ENCODE measurements at regions not wholly inside any gene's neighbourhood (a gene's known extent, or its start where the extent isn't known, plus 50 kb on each side); places are given as distances from the start of the nearest gene placed in this dataset.
A peak's percentile ranks its signal among the peaks of the same experiment; 100 is the strongest.

DNA sequence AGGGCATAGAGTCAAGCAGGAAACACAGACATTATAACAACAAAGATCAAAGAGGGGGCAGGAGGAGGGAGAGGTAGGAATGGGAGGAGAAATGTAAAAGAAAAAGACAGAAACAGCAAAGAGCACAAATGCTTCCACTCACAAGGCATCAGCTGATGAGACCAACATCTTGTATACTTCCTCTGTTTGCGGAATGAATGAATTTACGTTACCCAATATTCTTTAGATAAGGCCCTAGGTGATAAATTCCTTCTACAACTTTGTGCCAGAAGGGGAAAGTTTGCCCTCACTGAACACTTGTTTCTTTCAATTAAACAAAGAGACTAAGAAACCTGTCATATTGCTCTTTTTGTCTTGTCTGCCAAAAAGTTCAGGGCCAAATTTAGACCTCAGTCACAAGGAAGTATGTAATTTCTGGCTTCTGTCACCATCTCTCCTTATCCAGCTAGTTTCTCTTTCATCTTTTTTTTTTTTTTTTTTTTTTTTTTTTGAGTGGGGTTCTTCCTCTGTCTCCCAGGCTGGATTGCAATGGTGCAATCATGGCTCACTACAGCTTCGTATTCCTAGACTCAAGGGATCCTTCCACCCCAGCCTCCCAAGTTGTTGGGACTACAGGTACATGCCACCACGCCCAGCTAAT is 116.4 kb upstream of the NANOS1 start:
- no peaks in the 10 kb centered on the region for H3K36me3 ChIP-seq
- no peaks in the 10 kb centered on the region for H3K27me3 ChIP-seq
- no peak overlapping the region for H3K4me3 ChIP-seq
- WGBS, result 70% methylated on average over 4 of the region's 4 CpGs
- peak; percentile 72 for DNase-seq (ENCODE audit: extremely low spot score)
- H3K4me1 ChIP-seq, result peaks cover 8 to 18% (median 11%) of the 10 kb centered on the region in 4 donors
- TF ChIP-seq, protein P1, sequence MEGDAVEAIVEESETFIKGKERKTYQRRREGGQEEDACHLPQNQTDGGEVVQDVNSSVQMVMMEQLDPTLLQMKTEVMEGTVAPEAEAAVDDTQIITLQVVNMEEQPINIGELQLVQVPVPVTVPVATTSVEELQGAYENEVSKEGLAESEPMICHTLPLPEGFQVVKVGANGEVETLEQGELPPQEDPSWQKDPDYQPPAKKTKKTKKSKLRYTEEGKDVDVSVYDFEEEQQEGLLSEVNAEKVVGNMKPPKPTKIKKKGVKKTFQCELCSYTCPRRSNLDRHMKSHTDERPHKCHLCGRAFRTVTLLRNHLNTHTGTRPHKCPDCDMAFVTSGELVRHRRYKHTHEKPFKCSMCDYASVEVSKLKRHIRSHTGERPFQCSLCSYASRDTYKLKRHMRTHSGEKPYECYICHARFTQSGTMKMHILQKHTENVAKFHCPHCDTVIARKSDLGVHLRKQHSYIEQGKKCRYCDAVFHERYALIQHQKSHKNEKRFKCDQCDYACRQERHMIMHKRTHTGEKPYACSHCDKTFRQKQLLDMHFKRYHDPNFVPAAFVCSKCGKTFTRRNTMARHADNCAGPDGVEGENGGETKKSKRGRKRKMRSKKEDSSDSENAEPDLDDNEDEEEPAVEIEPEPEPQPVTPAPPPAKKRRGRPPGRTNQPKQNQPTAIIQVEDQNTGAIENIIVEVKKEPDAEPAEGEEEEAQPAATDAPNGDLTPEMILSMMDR (IDR thresholded peaks at IDR 0.05), result no peak
- TF ChIP-seq POLR2AphosphoS5 (IDR thresholded peaks at IDR 0.05) (no peak), POLR2A (IDR thresholded peaks at IDR 0.05; ENCODE audit: low read depth) (no peak), EP300 (IDR thresholded peaks at IDR 0.05) (no peak)
- intact Hi-C loops (cut with DNase I), result no loop called here
- H3K9me3 ChIP-seq, result no peaks in the 10 kb centered on the region
- peak overlapping the region in 1 of 4 donors; percentile 30 for H3K27ac ChIP-seq (replicated peaks in 1 of 4)

DNA sequence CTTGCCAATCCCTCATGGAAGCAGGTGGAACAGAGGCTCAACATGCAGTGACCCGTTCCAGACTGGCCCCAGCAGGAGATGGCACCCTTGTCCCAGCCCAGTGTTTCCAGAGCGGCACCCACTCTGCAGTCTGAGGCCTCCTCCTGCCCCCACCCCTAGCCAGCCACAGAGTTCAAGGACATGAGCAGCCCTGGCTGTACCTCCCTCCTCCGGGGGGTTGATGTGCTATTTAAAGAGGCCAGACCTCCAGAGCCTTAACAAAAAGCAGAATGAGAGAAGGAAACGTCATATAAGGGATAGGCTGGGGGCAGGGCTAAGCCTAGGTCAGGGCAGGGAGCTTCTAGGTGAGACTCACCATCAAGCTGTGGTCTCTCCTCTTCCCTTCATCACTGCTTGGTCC is 115.7 kb upstream of the NANOS1 start:
- peak; percentile 55 for DNase-seq (ENCODE audit: extremely low spot score)
- Histone ChIP-seq H3K36me3 (no peaks in the 10 kb centered on the region), H3K27ac (replicated peaks in 1 of 4) (no peak overlapping the region), H3K4me3 (no peak overlapping the region), H3K9me3 (no peaks in the 10 kb centered on the region), H3K4me1 (peaks cover 8 to 18% (median 11%) of the 10 kb centered on the region in 4 donors), H3K27me3 (no peaks in the 10 kb centered on the region)
- TF ChIP-seq, protein P1 (IDR thresholded peaks at IDR 0.05), result no peak
- TF ChIP-seq EP300 (IDR thresholded peaks at IDR 0.05) (no peak), POLR2AphosphoS5 (IDR thresholded peaks at IDR 0.05) (no peak), POLR2A (IDR thresholded peaks at IDR 0.05; ENCODE audit: low read depth) (no peak)
- 76% methylated on average over 4 of the region's 4 CpGs for WGBS
- intact Hi-C loops (cut with DNase I), result no loop called here

DNA sequence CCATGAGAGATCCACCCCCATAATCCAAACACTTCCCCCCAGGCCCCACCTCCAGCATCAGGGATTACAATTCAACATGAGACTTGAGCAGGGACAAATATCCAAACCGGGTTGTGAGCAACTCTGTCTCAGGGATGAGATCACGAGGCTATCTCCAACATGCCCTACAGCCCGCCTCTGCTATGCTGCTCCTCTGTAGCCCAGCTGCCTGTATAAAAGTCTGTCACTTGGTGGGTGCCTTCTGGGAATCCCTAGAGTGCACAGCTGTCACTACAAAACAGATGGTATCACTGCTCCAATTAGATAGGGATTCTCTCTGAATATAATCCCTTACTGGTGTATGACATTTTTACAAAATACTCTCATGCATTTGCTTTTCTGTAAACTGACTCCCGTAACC is 114.9 kb upstream of the NANOS1 start:
- peak; percentile 70 for DNase-seq (ENCODE audit: extremely low spot score)
- H3K4me3 ChIP-seq, result no peak overlapping the region
- no peaks in the 10 kb centered on the region for H3K9me3 ChIP-seq
- H3K27me3 ChIP-seq, result no peaks in the 10 kb centered on the region
- WGBS, result 69% methylated on average over 4 of the region's 4 CpGs
- H3K27ac ChIP-seq (replicated peaks in 1 of 4), result no peak overlapping the region
- TF ChIP-seq POLR2A (IDR thresholded peaks at IDR 0.05; ENCODE audit: low read depth) (no peak), EP300 (IDR thresholded peaks at IDR 0.05) (no peak)
- TF ChIP-seq, protein P1 (IDR thresholded peaks at IDR 0.05), result no peak
- H3K36me3 ChIP-seq, result no peaks in the 10 kb centered on the region
- intact Hi-C loops (cut with DNase I), result no loop called here
- peaks cover 8 to 18% (median 11%) of the 10 kb centered on the region in 4 donors for H3K4me1 ChIP-seq

DNA sequence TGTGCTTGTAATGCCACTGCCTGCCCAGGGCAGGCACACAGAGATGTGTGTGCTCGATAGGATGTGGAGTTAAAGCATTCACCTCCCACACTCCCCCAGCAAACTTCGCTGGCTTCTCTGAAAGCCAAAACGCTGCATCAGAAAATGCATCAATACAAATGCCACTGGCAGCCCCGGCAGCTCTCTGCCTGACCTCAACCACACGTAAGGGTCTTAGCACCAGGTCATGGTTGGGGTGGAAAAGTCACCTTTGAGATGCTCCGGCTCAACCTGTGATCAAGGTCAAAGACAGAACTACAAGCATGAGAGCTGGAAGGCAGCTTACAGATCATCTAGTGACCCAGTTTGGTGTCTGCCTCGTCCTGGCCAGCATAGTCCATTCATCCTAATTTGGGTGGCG is 114.4 kb upstream of the NANOS1 start:
- no peaks in the 10 kb centered on the region for H3K36me3 ChIP-seq
- H3K27me3 ChIP-seq, result no peaks in the 10 kb centered on the region
- DNase-seq (ENCODE audit: extremely low spot score), result peak; percentile 80
- H3K4me3 ChIP-seq, result no peak overlapping the region
- WGBS, result 88% methylated on average over 8 of the region's 8 CpGs
- intact Hi-C loops (cut with DNase I), result no loop called here
- H3K27ac ChIP-seq (replicated peaks in 1 of 4), result no peak overlapping the region
- peaks cover 8 to 18% (median 11%) of the 10 kb centered on the region in 4 donors for H3K4me1 ChIP-seq
- no peaks in the 10 kb centered on the region for H3K9me3 ChIP-seq
- TF ChIP-seq POLR2AphosphoS5 (IDR thresholded peaks at IDR 0.05), result no peak
- TF ChIP-seq POLR2A (IDR thresholded peaks at IDR 0.05; ENCODE audit: low read depth), result no peak
- TF ChIP-seq EP300 (IDR thresholded peaks at IDR 0.05), result no peak
- TF ChIP-seq, protein P1 (IDR thresholded peaks at IDR 0.05), result no peak

DNA sequence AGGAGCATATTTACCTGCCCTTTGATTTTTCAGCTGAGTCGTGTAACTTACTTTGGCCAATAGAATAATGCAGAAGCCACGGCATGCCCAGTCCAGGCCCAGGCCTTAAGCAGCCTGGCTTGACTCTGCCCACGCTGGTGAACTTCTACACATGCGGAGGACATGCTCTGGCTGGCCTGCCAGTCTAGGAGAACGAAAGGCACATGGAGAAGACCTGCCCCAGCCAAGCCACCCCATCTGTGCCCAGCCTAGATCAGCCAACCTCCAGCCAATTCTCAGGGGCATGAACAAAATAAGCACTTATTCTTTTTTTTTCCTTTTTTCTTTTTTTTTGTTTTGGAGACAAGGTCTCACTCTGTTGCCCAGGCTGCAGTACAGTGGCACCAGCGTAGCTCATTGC is 112.7 kb upstream of the NANOS1 start:
- no peak for TF ChIP-seq POLR2A (IDR thresholded peaks at IDR 0.05; ENCODE audit: low read depth)
- TF ChIP-seq, protein P1 (IDR thresholded peaks at IDR 0.05), result no peak
- no peak for TF ChIP-seq POLR2AphosphoS5 (IDR thresholded peaks at IDR 0.05)
- TF ChIP-seq EP300 (IDR thresholded peaks at IDR 0.05), result no peak
- Histone ChIP-seq H3K9me3 (no peaks in the 10 kb centered on the region), H3K27me3 (no peaks in the 10 kb centered on the region), H3K4me3 (no peak overlapping the region), H3K27ac (replicated peaks in 1 of 4) (no peak overlapping the region), H3K36me3 (no peaks in the 10 kb centered on the region), H3K4me1 (peaks cover under 1 to 18% (median 11%) of the 10 kb centered on the region in 4 donors)
- peak; percentile 70 for DNase-seq (ENCODE audit: extremely low spot score)
- WGBS, result 93% methylated on average over 6 of the region's 6 CpGs
- intact Hi-C loops (cut with DNase I), result no loop called here
